GM23338 (cell line): ENCODE measurements at regions not wholly inside any gene's neighbourhood (a gene's known extent, or its start where the extent isn't known, plus 50 kb on each side); places are given as distances from the start of the nearest gene placed in this dataset.
A peak's percentile ranks its signal among the peaks of the same experiment; 100 is the strongest.

Experiments
- ATAC-seq: fragments of 200-7000 bp; cut with Tn5 transposase; 3 replicates; pipeline ENCODE4 v1.9.1; 2020
- DNase-seq: peaks from one replicate; pipeline ENCODE4 v3.0.0-alpha.2; 2015; ENCODE audit warnings: low spot score
- H2AFZ ChIP-seq: fragments of 200-600 bp; sonication (generic); 2 replicates; pipeline ENCODE4 v1.8.0; 2016; ENCODE audit warnings: antibody characterized with exemption, mild to moderate bottlenecking, moderate library complexity
- H3F3A ChIP-seq: fragments of 200-600 bp; sonication (generic); replicated peaks from 2 replicates; pipeline ENCODE4 v1.8.0; 2017; ENCODE audit warnings: antibody characterized with exemption, mixed run types, low read depth
- H3K27ac ChIP-seq: fragments of 200-600 bp; sonication (generic); 2 replicates; pipeline ENCODE4 v1.6.1; 2016; ENCODE audit warnings: low read depth
- H3K27me3 ChIP-seq: fragments of 200-600 bp; sonication (generic); 2 replicates; pipeline ENCODE4 v1.8.0; 2016; ENCODE audit warnings: mild to moderate bottlenecking, mixed run types, moderate library complexity; ENCODE audit not compliant: insufficient read depth
- H3K36me3 ChIP-seq: fragments of 200-600 bp; sonication (generic); 2 replicates; pipeline ENCODE4 v1.8.0; 2016; ENCODE audit warnings: mild to moderate bottlenecking; ENCODE audit not compliant: insufficient read depth
- H3K4me1 ChIP-seq: fragments of 200-600 bp; sonication (generic); 2 replicates; pipeline ENCODE4 v1.8.0; 2016; ENCODE audit warnings: mild to moderate bottlenecking, moderate library complexity; ENCODE audit not compliant: insufficient read depth
- H3K4me2 ChIP-seq: fragments of 200-600 bp; sonication (generic); 2 replicates; pipeline ENCODE4 v1.7.1; 2017; ENCODE audit warnings: mixed run types
- H3K4me3 ChIP-seq: fragments of 200-600 bp; sonication (generic); 2 replicates; pipeline ENCODE4 v1.6.1; 2016; ENCODE audit warnings: mixed run types
- H3K79me2 ChIP-seq: fragments of 200-600 bp; sonication (generic); replicated peaks from 2 replicates; pipeline ENCODE4 v1.8.0; 2017; ENCODE audit warnings: mild to moderate bottlenecking; ENCODE audit not compliant: insufficient read depth
- H3K9me2 ChIP-seq: fragments of 200-600 bp; sonication (generic); 2 replicates; pipeline ENCODE4 v1.8.0; 2017; ENCODE audit not compliant: insufficient read depth
- H4K20me1 ChIP-seq: fragments of 200-600 bp; sonication (generic); replicated peaks from 2 replicates; pipeline ENCODE4 v1.8.0; 2017; ENCODE audit warnings: mild to moderate bottlenecking; ENCODE audit not compliant: insufficient read depth
- H3K27ac Mint-ChIP-seq: 2 replicates; pipeline ENCODE4 v1.8.0; 2020; ENCODE audit warnings: inconsistent platforms, mild to moderate bottlenecking, moderate library complexity, mixed read lengths
- H3K27me3 Mint-ChIP-seq: 3 replicates; pipeline ENCODE4 v1.8.0; 2022; ENCODE audit warnings: low read depth, mild to moderate bottlenecking, moderate library complexity, mixed read lengths, inconsistent platforms; ENCODE audit not compliant: insufficient read depth, poor library complexity
- H3K36me3 Mint-ChIP-seq: 3 replicates; pipeline ENCODE4 v1.8.0; 2021; ENCODE audit warnings: low read depth, mild to moderate bottlenecking, inconsistent platforms, moderate library complexity, mixed read lengths
- H3K4me1 Mint-ChIP-seq: 3 replicates; pipeline ENCODE4 v1.8.0; 2020; ENCODE audit warnings: mild to moderate bottlenecking, inconsistent platforms, mixed read lengths
- H3K4me3 Mint-ChIP-seq: 3 replicates; pipeline ENCODE4 v1.8.0; 2021; ENCODE audit warnings: moderate library complexity, mild to moderate bottlenecking, inconsistent platforms, mixed read lengths
- H3K9me3 Mint-ChIP-seq: 3 replicates; pipeline ENCODE4 v1.8.0; 2020; ENCODE audit warnings: moderate library complexity, mild to moderate bottlenecking, inconsistent platforms, mixed read lengths
- CREB1 ChIP-seq: fragments of 250-450 bp; sonication (Bioruptor Pico); IDR thresholded peaks from 2 replicates; pipeline ENCODE4 v1.5.0; 2020; ENCODE audit warnings: low read depth, mild to moderate bottlenecking, moderate library complexity
- EZH2 ChIP-seq: fragments of 200-600 bp; sonication (generic); IDR thresholded peaks from one replicate; pipeline ENCODE4 v1.8.0; 2017; ENCODE audit warnings: antibody characterized with exemption, mild to moderate bottlenecking, low read depth; ENCODE audit not compliant: unreplicated experiment
- EZH2phosphoT487 ChIP-seq: fragments of 200-600 bp; sonication (generic); IDR thresholded peaks from one replicate; pipeline ENCODE4 v1.8.1; 2018; ENCODE audit warnings: antibody characterized with exemption; ENCODE audit not compliant: unreplicated experiment
- JUNB ChIP-seq: IDR thresholded peaks from one replicate; pipeline ENCODE4 v1.6.1; 2016; ENCODE audit warnings: antibody characterized with exemption; ENCODE audit not compliant: unreplicated experiment
- NANOG ChIP-seq: IDR thresholded peaks from 2 replicates; pipeline ENCODE4 v1.6.1; 2016; ENCODE audit warnings: antibody characterized with exemption, borderline replicate concordance
- POLR2AphosphoS5 ChIP-seq: IDR thresholded peaks from 2 replicates; pipeline ENCODE4 v1.6.1; 2016; ENCODE audit warnings: antibody characterized with exemption, low read depth
- STAT1 ChIP-seq: IDR thresholded peaks from one replicate; pipeline ENCODE4 v1.6.1; 2016; ENCODE audit warnings: antibody characterized with exemption; ENCODE audit not compliant: unreplicated experiment
- ZNF114 ChIP-seq: fragments of 250-450 bp; sonication (Bioruptor Pico); IDR thresholded peaks from 2 replicates; pipeline ENCODE4 v1.5.0; 2020; ENCODE audit warnings: mild to moderate bottlenecking, moderate library complexity
- ZNF331 ChIP-seq: fragments of 250-450 bp; sonication (Bioruptor Pico); IDR thresholded peaks from 2 replicates; pipeline ENCODE4 v1.5.0; 2020; ENCODE audit warnings: low read depth, mild to moderate bottlenecking, moderate library complexity
- TF ChIP-seq, protein P1 (sequence below): IDR thresholded peaks from 2 replicates; pipeline ENCODE4 v1.6.1; 2016; ENCODE audit warnings: antibody characterized with exemption
- TF ChIP-seq, protein P2 (sequence below): fragments of 250-450 bp; sonication (Bioruptor Pico); IDR thresholded peaks from 2 replicates; pipeline ENCODE4 v1.5.0; 2020; ENCODE audit warnings: mild to moderate bottlenecking, moderate library complexity
- TF ChIP-seq, protein P3 (sequence below), 2 experiments: fragments of 200-600 bp in 1 of 2; sonication (generic) in 1 of 2; conservative IDR thresholded peaks; 2 replicates each; pipeline versions ENCODE4 v1.5.1 to v1.6.1; 2016 to 2017; ENCODE audit warnings: antibody characterized with exemption in 2 of 2, low read depth in 2 of 2, mild to moderate bottlenecking in 2 of 2, moderate library complexity in 1 of 2
- TF ChIP-seq, protein P4 (sequence below): IDR thresholded peaks from one replicate; pipeline ENCODE4 v1.6.1; 2018; ENCODE audit warnings: antibody characterized with exemption; ENCODE audit not compliant: unreplicated experiment

DNA sequence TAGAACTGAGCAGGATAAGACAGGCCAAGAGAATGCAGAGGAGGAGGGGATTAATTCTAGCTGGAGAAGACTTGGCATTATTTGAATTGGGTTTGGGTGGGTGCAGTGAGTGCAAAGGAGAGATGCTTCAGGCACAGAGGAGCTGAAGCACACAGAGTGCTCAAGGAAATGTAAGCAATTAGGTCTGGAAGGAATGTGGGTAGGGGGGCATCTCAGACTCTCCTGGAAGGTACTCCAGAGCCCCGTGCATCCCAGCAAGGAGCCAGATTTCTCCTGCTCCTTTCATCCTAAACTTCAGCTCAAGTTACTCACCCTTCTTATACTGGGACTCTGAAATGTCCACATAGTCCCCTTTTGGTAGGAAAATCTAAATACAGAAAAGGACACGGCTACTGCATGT is 143.6 kb upstream of the PFN2 start:
- peaks cover 7% of the 10 kb centered on the region for H3K9me2 ChIP-seq
- peak; percentile 52; the same call in 2 of the 3 replicates for ATAC-seq
- no peak for DNase-seq
- H3K27ac ChIP-seq: no peak overlapping the region
- H2AFZ ChIP-seq: peak overlapping the region; percentile 74
- H3F3A ChIP-seq: no peaks in the 10 kb centered on the region
- no peak overlapping the region for H3K27ac Mint-ChIP-seq
- H3K9me3 Mint-ChIP-seq: no peaks in the 10 kb centered on the region
- H4K20me1 ChIP-seq: no peaks in the 10 kb centered on the region
- H3K79me2 ChIP-seq: no peaks in the 10 kb centered on the region
- no peak overlapping the region for H3K4me3 ChIP-seq
- no peak overlapping the region for H3K4me2 ChIP-seq
- no peaks in the 10 kb centered on the region for H3K27me3 Mint-ChIP-seq
- peaks cover 12% of the 10 kb centered on the region for H3K4me1 ChIP-seq
- TF ChIP-seq POLR2AphosphoS5: no peak
- TF ChIP-seq ZNF331 (CRISPR knock-in tag): no peak
- no peak for TF ChIP-seq EZH2phosphoT487
- no peak for TF ChIP-seq EZH2
- TF ChIP-seq CREB1 (CRISPR knock-in tag): no peak
- TF ChIP-seq, protein P1, sequence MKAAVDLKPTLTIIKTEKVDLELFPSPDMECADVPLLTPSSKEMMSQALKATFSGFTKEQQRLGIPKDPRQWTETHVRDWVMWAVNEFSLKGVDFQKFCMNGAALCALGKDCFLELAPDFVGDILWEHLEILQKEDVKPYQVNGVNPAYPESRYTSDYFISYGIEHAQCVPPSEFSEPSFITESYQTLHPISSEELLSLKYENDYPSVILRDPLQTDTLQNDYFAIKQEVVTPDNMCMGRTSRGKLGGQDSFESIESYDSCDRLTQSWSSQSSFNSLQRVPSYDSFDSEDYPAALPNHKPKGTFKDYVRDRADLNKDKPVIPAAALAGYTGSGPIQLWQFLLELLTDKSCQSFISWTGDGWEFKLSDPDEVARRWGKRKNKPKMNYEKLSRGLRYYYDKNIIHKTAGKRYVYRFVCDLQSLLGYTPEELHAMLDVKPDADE: no peak
- TF ChIP-seq, protein P2, sequence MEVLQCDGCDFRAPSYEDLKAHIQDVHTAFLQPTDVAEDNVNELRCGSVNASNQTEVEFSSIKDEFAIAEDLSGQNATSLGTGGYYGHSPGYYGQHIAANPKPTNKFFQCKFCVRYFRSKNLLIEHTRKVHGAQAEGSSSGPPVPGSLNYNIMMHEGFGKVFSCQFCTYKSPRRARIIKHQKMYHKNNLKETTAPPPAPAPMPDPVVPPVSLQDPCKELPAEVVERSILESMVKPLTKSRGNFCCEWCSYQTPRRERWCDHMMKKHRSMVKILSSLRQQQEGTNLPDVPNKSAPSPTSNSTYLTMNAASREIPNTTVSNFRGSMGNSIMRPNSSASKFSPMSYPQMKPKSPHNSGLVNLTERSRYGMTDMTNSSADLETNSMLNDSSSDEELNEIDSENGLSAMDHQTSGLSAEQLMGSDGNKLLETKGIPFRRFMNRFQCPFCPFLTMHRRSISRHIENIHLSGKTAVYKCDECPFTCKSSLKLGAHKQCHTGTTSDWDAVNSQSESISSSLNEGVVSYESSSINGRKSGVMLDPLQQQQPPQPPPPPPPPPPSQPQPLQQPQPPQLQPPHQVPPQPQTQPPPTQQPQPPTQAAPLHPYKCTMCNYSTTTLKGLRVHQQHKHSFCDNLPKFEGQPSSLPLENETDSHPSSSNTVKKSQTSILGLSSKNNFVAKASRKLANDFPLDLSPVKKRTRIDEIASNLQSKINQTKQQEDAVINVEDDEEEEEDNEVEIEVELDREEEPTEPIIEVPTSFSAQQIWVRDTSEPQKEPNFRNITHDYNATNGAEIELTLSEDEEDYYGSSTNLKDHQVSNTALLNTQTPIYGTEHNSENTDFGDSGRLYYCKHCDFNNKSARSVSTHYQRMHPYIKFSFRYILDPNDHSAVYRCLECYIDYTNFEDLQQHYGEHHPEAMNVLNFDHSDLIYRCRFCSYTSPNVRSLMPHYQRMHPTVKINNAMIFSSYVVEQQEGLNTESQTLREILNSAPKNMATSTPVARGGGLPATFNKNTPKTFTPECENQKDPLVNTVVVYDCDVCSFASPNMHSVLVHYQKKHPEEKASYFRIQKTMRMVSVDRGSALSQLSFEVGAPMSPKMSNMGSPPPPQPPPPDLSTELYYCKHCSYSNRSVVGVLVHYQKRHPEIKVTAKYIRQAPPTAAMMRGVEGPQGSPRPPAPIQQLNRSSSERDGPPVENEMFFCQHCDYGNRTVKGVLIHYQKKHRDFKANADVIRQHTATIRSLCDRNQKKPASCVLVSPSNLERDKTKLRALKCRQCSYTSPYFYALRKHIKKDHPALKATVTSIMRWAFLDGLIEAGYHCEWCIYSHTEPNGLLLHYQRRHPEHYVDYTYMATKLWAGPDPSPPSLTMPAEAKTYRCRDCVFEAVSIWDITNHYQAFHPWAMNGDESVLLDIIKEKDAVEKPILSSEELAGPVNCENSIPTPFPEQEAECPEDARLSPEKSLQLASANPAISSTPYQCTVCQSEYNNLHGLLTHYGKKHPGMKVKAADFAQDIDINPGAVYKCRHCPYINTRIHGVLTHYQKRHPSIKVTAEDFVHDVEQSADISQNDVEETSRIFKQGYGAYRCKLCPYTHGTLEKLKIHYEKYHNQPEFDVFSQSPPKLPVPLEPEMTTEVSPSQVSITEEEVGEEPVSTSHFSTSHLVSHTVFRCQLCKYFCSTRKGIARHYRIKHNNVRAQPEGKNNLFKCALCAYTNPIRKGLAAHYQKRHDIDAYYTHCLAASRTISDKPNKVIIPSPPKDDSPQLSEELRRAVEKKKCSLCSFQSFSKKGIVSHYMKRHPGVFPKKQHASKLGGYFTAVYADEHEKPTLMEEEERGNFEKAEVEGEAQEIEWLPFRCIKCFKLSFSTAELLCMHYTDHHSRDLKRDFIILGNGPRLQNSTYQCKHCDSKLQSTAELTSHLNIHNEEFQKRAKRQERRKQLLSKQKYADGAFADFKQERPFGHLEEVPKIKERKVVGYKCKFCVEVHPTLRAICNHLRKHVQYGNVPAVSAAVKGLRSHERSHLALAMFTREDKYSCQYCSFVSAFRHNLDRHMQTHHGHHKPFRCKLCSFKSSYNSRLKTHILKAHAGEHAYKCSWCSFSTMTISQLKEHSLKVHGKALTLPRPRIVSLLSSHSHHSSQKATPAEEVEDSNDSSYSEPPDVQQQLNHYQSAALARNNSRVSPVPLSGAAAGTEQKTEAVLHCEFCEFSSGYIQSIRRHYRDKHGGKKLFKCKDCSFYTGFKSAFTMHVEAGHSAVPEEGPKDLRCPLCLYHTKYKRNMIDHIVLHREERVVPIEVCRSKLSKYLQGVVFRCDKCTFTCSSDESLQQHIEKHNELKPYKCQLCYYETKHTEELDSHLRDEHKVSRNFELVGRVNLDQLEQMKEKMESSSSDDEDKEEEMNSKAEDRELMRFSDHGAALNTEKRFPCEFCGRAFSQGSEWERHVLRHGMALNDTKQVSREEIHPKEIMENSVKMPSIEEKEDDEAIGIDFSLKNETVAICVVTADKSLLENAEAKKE: no peak
- no peak for TF ChIP-seq STAT1
- TF ChIP-seq NANOG: no peak
- TF ChIP-seq JUNB: no peak
- TF ChIP-seq, protein P3, sequence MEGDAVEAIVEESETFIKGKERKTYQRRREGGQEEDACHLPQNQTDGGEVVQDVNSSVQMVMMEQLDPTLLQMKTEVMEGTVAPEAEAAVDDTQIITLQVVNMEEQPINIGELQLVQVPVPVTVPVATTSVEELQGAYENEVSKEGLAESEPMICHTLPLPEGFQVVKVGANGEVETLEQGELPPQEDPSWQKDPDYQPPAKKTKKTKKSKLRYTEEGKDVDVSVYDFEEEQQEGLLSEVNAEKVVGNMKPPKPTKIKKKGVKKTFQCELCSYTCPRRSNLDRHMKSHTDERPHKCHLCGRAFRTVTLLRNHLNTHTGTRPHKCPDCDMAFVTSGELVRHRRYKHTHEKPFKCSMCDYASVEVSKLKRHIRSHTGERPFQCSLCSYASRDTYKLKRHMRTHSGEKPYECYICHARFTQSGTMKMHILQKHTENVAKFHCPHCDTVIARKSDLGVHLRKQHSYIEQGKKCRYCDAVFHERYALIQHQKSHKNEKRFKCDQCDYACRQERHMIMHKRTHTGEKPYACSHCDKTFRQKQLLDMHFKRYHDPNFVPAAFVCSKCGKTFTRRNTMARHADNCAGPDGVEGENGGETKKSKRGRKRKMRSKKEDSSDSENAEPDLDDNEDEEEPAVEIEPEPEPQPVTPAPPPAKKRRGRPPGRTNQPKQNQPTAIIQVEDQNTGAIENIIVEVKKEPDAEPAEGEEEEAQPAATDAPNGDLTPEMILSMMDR (conservative IDR thresholded peaks at IDR 0.05; ENCODE audit: low read depth in 2 of 2): no peak
- TF ChIP-seq, protein P4, sequence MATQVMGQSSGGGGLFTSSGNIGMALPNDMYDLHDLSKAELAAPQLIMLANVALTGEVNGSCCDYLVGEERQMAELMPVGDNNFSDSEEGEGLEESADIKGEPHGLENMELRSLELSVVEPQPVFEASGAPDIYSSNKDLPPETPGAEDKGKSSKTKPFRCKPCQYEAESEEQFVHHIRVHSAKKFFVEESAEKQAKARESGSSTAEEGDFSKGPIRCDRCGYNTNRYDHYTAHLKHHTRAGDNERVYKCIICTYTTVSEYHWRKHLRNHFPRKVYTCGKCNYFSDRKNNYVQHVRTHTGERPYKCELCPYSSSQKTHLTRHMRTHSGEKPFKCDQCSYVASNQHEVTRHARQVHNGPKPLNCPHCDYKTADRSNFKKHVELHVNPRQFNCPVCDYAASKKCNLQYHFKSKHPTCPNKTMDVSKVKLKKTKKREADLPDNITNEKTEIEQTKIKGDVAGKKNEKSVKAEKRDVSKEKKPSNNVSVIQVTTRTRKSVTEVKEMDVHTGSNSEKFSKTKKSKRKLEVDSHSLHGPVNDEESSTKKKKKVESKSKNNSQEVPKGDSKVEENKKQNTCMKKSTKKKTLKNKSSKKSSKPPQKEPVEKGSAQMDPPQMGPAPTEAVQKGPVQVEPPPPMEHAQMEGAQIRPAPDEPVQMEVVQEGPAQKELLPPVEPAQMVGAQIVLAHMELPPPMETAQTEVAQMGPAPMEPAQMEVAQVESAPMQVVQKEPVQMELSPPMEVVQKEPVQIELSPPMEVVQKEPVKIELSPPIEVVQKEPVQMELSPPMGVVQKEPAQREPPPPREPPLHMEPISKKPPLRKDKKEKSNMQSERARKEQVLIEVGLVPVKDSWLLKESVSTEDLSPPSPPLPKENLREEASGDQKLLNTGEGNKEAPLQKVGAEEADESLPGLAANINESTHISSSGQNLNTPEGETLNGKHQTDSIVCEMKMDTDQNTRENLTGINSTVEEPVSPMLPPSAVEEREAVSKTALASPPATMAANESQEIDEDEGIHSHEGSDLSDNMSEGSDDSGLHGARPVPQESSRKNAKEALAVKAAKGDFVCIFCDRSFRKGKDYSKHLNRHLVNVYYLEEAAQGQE: no peak
- no peak for TF ChIP-seq ZNF114 (CRISPR knock-in tag)
- no peaks in the 10 kb centered on the region for H3K36me3 ChIP-seq
- no peaks in the 10 kb centered on the region for H3K27me3 ChIP-seq
- no peak overlapping the region for H3K4me3 Mint-ChIP-seq
- peaks cover 33% of the 10 kb centered on the region for H3K4me1 Mint-ChIP-seq
- H3K36me3 Mint-ChIP-seq: no peaks in the 10 kb centered on the region
